Retinal pigment epithelial cell (primary cell): ENCODE measurements at regions not wholly inside any gene's neighbourhood (a gene's known extent, or its start where the extent isn't known, plus 50 kb on each side); places are given as distances from the start of the nearest gene placed in this dataset.

Experiments used
- DNase-seq: peaks from one replicate; pipeline ENCODE4 v3.0.0-alpha.2; 2010; ENCODE audit warnings: low read depth
- H3K4me3 ChIP-seq: 2 replicates; pipeline ENCODE4 v1.5.1; 2011; ENCODE audit warnings: mild to moderate bottlenecking, low read length, control low read depth, moderate library complexity
- TF ChIP-seq, protein P1 (sequence below): conservative IDR thresholded peaks from 2 replicates; pipeline ENCODE4 v1.5.1; 2011; ENCODE audit warnings: low read depth, low read length, control low read depth, inconsistent platforms

- TF ChIP-seq, protein P1, sequence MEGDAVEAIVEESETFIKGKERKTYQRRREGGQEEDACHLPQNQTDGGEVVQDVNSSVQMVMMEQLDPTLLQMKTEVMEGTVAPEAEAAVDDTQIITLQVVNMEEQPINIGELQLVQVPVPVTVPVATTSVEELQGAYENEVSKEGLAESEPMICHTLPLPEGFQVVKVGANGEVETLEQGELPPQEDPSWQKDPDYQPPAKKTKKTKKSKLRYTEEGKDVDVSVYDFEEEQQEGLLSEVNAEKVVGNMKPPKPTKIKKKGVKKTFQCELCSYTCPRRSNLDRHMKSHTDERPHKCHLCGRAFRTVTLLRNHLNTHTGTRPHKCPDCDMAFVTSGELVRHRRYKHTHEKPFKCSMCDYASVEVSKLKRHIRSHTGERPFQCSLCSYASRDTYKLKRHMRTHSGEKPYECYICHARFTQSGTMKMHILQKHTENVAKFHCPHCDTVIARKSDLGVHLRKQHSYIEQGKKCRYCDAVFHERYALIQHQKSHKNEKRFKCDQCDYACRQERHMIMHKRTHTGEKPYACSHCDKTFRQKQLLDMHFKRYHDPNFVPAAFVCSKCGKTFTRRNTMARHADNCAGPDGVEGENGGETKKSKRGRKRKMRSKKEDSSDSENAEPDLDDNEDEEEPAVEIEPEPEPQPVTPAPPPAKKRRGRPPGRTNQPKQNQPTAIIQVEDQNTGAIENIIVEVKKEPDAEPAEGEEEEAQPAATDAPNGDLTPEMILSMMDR = no peak
- H3K4me3 ChIP-seq = no peak overlapping the region
- DNase-seq = no peak
Measured at GRCh38 chr5:141783947-141784296, 94.3 kb downstream of the PCDH1 start.

- no peak for DNase-seq
- TF ChIP-seq, protein P1 = no peak
Measured at GRCh38 chr5:141783005-141783946, 94.9 kb downstream of the PCDH1 start.

GRCh38 chr5:141781910-141782309, 96.3 kb downstream of the PCDH1 start:
- DNase-seq = no peak
- no peak overlapping the region for H3K4me3 ChIP-seq
- TF ChIP-seq, protein P1 = no peak

More at GRCh38 chr5:141783005-141783946, 94.9 kb downstream of the PCDH1 start:
- H3K4me3 ChIP-seq = no peak overlapping the region

DNA sequence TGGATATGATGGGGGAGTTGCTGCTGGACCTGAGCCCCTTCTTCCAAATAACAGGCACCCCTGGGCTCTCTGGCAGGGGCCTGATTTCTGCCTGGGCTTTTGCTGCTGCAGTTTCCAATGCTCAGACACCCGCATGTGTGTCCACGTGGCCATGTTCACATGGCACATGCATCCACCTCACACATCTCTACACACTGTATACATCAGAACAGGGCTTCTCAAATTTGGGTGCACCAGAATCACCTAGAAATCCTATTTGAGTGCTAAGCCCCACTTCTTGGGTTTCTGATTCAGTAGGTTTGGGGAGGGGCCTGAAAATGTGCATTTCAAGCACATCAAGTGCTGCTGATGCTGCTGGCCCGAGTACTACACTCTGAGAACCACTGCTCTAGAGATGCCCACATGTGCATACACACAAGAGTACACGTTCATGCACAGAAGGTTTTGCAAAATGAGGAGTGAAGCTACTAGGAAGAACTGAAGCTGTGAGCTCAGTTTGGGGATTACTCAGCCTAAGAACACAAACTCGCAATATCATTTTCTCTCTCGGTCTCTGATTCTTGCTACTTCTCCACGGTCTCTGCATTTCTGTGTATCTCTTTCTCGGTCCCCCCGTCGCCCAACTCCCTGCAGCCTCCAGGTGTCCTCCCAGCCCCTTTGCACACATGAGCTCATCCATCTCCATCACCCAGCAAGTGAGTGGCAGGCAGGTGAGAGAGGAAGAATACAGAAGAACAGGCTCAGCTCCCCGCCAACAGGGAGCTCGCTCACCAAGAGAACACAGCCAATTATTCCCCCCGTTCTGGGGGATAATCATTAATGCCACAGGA, 97.0 kb downstream of the PCDH1 start:
- TF ChIP-seq, protein P1 = no peak
- no peak for DNase-seq
- no peak overlapping the region for H3K4me3 ChIP-seq

GRCh38 chr5:141780240-141780951, 97.8 kb downstream of the PCDH1 start:
- no peak overlapping the region for H3K4me3 ChIP-seq
- DNase-seq = no peak
- TF ChIP-seq, protein P1 = no peak

GRCh38 chr5:141779503-141779973, 97.5 kb upstream of the ARAP3 start:
- TF ChIP-seq, protein P1 = no peak
- peak; percentile 9 for DNase-seq
- no peak overlapping the region for H3K4me3 ChIP-seq
